Transverse colon (tissue), 4 donors: ENCODE measurements at regions not wholly inside any gene's neighbourhood (a gene's known extent, or its start where the extent isn't known, plus 50 kb on each side); places are given as distances from the start of the nearest gene placed in this dataset.

Experiments used
- CTCF ChIP-seq, 5 experiments: fragments of 200-600 bp in 3 of 5; fragments of 450-650 bp in 2 of 5; sonication (generic) in 3 of 5; IDR thresholded peaks; 1 replicate in 2 of 5; 2 replicates in 3 of 5; pipeline ENCODE4 v1.5.1; 2016 to 2017; ENCODE audit warnings: antibody characterized with exemption in 5 of 5, inconsistent platforms in 3 of 5, mild to moderate bottlenecking in 2 of 5, moderate library complexity in 1 of 5
- POLR2A ChIP-seq: fragments of 450-650 bp; IDR thresholded peaks from one replicate; pipeline ENCODE4 v1.6.1; 2016; ENCODE audit warnings: antibody characterized with exemption, mild to moderate bottlenecking, moderate library complexity
- POLR2AphosphoS5 ChIP-seq, 3 donors: sonication (generic); formaldehyde crosslinking; IDR thresholded peaks; one replicate each; pipeline ENCODE4 v1.6.1; 2016; ENCODE audit warnings: antibody characterized with exemption in 3 of 3

- TF ChIP-seq CTCF (IDR thresholded peaks at IDR 0.05) (no peak), POLR2A (no peak), POLR2AphosphoS5 (IDR thresholded peaks at IDR 0.05) (no peak)
These were observed 345.5 kb upstream of the TRPC7 start for GRCh38 chr5:136710834-136711233.
